ENCODE measurements at regions not wholly inside any gene's neighbourhood (a gene's known extent, or its start where the extent isn't known, plus 50 kb on each side); places are given as distances from the start of the nearest gene placed in this dataset.

- no peak for DNase-seq
Observed at GRCh38 chr14:62098357-62098756, 336.1 kb downstream of the SNAPC1 start.

GRCh38 chr14:62099091-62099490, 336.9 kb downstream of the SNAPC1 start:
- no peak for DNase-seq

- no peak for DNase-seq
Observed at GRCh38 chr14:62101189-62101588, 339.0 kb downstream of the SNAPC1 start.

GRCh38 chr14:62101673-62102348, 339.6 kb downstream of the SNAPC1 start:
- no peak for DNase-seq

GRCh38 chr14:62102349-62102725, 340.1 kb downstream of the SNAPC1 start:
- DNase-seq, result no peak

- no peak for DNase-seq
Observed at GRCh38 chr14:62103464-62103863, 341.2 kb downstream of the SNAPC1 start.

- no peak for DNase-seq
Observed at GRCh38 chr14:62110941-62111340, 348.7 kb downstream of the SNAPC1 start.

GRCh38 chr14:62117010-62117750, 355.0 kb downstream of the SNAPC1 start:
- peak; percentile 21 for DNase-seq

- no peak for DNase-seq
Observed at GRCh38 chr14:62117751-62118105, 355.5 kb downstream of the SNAPC1 start.

GRCh38 chr14:62118461-62118860, 356.2 kb downstream of the SNAPC1 start:
- no peak for DNase-seq

- DNase-seq, result no peak
Observed at GRCh38 chr14:62118871-62119270, 356.7 kb downstream of the SNAPC1 start.

GRCh38 chr14:62123961-62124360, 361.7 kb downstream of the SNAPC1 start:
- DNase-seq, result no peak

- no peak for DNase-seq
Observed at GRCh38 chr14:62125793-62126192, 363.6 kb downstream of the SNAPC1 start.

GRCh38 chr14:62126879-62127478, 364.8 kb downstream of the SNAPC1 start:
- peak; percentile 12 for DNase-seq

GRCh38 chr14:62130441-62130840, 368.2 kb downstream of the SNAPC1 start:
- no peak for DNase-seq

- no peak for DNase-seq
Observed at GRCh38 chr14:62133776-62134550, 371.7 kb downstream of the SNAPC1 start.

- no peak for DNase-seq
Observed at GRCh38 chr14:62138593-62138992, 376.4 kb downstream of the SNAPC1 start.

- no peak for DNase-seq
Observed at GRCh38 chr14:62141139-62141538, 378.9 kb downstream of the SNAPC1 start.

- peak; percentile 37 for DNase-seq
Observed at GRCh38 chr14:62143245-62143644, 381.0 kb downstream of the SNAPC1 start.

- DNase-seq, result no peak
Observed at GRCh38 chr14:62144863-62145262, 382.6 kb downstream of the SNAPC1 start.

GRCh38 chr14:62146030-62146429, 383.8 kb downstream of the SNAPC1 start:
- DNase-seq, result no peak

- no peak for DNase-seq
Observed at GRCh38 chr14:62156052-62156451, 393.8 kb downstream of the SNAPC1 start.

- no peak for DNase-seq
Observed at GRCh38 chr14:62158779-62159178, 396.6 kb downstream of the SNAPC1 start.

GRCh38 chr14:62159314-62159713, 397.1 kb downstream of the SNAPC1 start:
- no peak for DNase-seq
